Vagina (tissue), 2 donors: ENCODE measurements at regions not wholly inside any gene's neighbourhood (a gene's known extent, or its start where the extent isn't known, plus 50 kb on each side); places are given as distances from the start of the nearest gene placed in this dataset.

Experiments
- CTCF ChIP-seq, 3 experiments: fragments of 450-650 bp in 2 of 3; fragments of 200-600 bp in 1 of 3; sonication (generic) in 1 of 3; IDR thresholded peaks; one replicate each; pipeline ENCODE4 v1.5.1; 2017 to 2019; ENCODE audit warnings: antibody characterized with exemption in 3 of 3, mild to moderate bottlenecking in 2 of 3, moderate library complexity in 2 of 3
- POLR2A ChIP-seq, 2 donors: fragments of 450-650 bp; IDR thresholded peaks; one replicate each; pipeline ENCODE4 v1.6.1; 2017; ENCODE audit warnings: antibody characterized with exemption in 2 of 2, mild to moderate bottlenecking in 2 of 2, moderate library complexity in 2 of 2
- POLR2AphosphoS5 ChIP-seq, 2 donors: sonication (generic); formaldehyde crosslinking; IDR thresholded peaks; one replicate each; pipeline ENCODE4 v1.9.0; 2017; ENCODE audit warnings: antibody characterized with exemption in 2 of 2, mild to moderate bottlenecking in 2 of 2, low read depth in 1 of 2; ENCODE audit not compliant: insufficient read depth in 1 of 2

- TF ChIP-seq POLR2A (IDR thresholded peaks at IDR 0.05) (no peak), CTCF (IDR thresholded peaks at IDR 0.05) (no peak), POLR2AphosphoS5 (IDR thresholded peaks at IDR 0.05; ENCODE audit: insufficient read depth in 1 of 2, low read depth in 1 of 2) (no peak)
Measured at GRCh38 chr2:194564422-194564821, 1092.6 kb upstream of the SLC39A10 start.
